LNCAP (cell line): ENCODE measurements at regions not wholly inside any gene's neighbourhood (a gene's known extent, or its start where the extent isn't known, plus 50 kb on each side); places are given as distances from the start of the nearest gene placed in this dataset.

Source experiments
- CTCF ChIP-seq: fragments of 450-650 bp; IDR thresholded peaks from 2 replicates; pipeline ENCODE4 v1.5.1; 2017; ENCODE audit warnings: mild to moderate bottlenecking

DNA sequence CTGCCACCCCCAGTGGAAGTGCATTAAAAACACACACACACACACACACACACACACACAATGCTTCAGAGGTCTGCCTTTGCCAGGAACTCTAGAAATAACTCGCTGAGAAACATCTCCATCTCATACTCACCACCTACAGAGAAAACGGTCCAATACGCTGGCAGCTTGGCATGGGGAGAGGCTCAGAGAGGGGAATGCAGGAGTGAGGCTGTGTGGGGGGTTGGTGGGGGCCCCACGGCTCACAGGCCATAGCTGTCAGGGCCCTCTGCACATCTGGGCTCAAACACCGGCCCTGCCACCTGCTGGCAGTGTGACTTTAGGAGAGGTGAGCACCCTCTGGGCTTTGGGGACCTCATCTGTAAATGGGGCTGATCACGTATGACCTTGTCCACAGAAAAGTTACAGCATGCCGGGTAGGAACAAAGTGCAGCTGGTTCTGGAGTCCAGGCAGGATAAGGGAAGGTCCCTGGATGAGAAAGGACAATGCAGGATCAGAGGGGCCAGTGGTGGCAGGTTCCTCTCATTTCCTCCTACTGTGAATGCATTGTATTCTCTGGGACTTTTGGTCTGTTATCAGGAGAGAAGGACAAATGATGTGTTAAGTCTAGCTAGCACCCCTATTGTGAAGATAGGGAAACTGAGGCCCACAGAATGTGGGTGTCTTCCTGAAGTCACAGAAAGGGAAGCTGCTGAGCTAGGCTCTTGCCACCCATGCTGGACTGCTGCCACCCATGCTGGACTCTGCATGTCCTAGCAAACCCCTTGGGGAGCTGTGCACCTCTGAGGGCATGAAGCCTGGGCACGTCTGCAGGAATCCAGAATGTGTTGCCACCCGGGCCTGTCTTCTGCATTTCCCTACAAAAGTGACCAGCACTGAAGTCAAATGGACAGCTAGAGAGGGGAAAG is 404.6 kb downstream of the RPS24 start:
- TF ChIP-seq CTCF, result no peak

- TF ChIP-seq CTCF, result no peak
Measured at GRCh38 chr10:78438907-78439809, 405.5 kb downstream of the RPS24 start.

DNA sequence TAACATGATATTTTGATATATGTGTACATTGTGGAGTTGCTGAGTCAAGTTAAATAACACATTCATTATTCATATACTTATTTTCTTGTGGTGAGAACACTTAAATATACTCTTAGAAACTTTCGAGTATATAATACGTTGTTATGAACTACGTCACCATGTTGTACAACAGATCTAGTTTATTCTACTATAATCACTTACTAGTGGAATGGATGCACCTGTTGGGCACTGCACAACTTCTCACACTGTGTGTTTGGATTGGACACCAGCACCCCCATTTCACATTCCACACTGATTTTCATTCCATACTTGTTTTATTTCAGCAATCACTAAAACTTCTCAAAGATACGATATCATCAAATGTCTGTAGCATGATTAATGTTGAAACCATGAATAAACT is 407.3 kb downstream of the RPS24 start:
- no peak for TF ChIP-seq CTCF

DNA sequence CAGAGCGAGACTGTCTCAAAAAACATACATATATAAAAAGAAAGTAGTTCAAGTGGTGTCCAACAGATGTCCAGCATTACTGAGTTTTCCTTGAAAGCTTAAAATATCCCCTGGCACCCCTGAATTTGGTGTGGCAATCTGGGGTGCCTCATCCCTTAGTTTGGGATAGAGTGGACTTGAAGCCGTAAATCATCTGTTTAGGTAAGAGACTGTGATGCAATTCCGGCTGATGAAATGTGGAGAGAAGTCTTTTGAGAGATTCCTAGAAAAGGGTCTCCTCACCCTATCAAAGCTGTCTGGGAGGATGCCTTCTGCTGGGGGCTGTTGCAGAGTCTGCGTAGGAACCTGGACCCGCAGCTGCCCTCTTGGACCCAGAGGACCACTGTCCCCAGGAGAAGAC is 408.0 kb downstream of the RPS24 start:
- TF ChIP-seq CTCF, result no peak

GRCh38 chr10:78442836-78443550 is 409.3 kb downstream of the RPS24 start:
- no peak for TF ChIP-seq CTCF

DNA sequence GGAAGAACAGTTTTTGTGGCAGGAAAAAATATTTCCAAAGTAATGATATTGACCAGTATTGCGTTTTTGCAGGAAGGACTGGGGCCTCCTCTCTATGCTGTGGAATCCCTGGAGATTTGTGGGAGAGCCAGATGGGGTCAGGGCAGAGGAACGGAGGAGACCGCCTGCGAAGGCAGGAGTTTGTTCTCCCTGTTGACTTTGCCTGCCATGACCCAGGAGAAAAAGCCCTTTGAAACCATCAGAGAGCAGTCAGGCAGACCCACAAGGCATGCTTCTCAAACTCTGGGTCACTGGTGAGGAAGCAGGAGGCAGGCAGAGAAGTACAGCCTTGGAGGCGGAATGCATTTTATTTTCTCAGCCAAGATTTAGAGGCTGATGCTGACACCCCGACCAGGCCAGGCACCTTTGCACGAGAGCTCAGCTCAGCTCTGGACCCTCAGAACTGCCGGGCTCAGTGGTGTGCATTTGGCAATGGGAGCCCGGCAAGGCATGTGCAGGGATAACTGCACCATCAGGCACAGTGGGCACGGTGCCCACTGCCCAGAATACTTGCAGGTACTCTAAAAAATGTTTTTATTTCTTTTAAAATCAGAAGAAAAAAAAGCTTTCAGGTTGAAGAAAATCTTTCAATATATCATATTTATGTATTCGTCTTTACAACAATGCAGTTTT is 410.4 kb downstream of the RPS24 start:
- no peak for TF ChIP-seq CTCF

DNA sequence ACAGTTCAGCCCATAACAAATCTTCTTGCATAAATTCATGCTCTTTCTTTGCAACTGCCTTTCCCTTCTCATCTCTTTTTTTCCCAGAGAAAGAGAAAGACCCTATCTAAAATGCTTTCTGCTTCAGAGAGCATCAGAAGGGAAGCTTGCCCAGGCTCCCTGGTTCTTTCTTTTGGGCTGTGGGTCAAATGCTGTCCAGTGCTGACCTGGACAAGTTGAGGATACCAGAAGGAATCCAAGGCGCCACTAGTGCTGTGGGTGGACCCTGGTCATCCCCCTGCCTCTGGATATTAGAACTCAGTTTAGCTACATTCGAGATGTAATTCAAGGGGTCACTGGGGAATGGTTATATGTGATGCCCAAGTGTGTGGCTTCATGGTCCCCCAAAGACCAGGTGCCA is 411.6 kb downstream of the RPS24 start:
- TF ChIP-seq CTCF, result no peak
